ENCODE measurements at regions not wholly inside any gene's neighbourhood (a gene's known extent, or its start where the extent isn't known, plus 50 kb on each side); places are given as distances from the start of the nearest gene placed in this dataset.

GRCh38 chr4:153034681-153035080 lies 98.6 kb downstream of the FHDC1 start:
- DNase-seq, result no peak
- CTCF ChIA-PET, result no interaction called here
- no peaks in the 10 kb centered on the region for H3K36me3 ChIP-seq (ENCODE audit: insufficient read depth, low read length)
- no peak overlapping the region for H3K27ac ChIP-seq (ENCODE audit: low read depth, low read length)
- H3K9me3 Mint-ChIP-seq, result peaks cover 7 to 15% (median 13%) of the 10 kb centered on the region in 5 donors
- H3K4me1 ChIP-seq (ENCODE audit: insufficient read depth, low read length), result no peaks in the 10 kb centered on the region
- H3K4me3 Mint-ChIP-seq, result no peak overlapping the region
- no peak overlapping the region for H3K4me3 ChIP-seq (ENCODE audit: low read length)
- H3K36me3 Mint-ChIP-seq, result peaks cover 0 to 6% (median 0%) of the 10 kb centered on the region in 3 donors
- peaks cover 18 to 27% of the 10 kb centered on the region in 2 donors for H3K27me3 Mint-ChIP-seq
- H3K27ac Mint-ChIP-seq, result no peak overlapping the region
- H3K27me3 ChIP-seq (ENCODE audit: insufficient read depth, low read length, poor library complexity, severe bottlenecking), result peaks cover 4% of the 10 kb centered on the region
- H3K9me3 ChIP-seq (ENCODE audit: low read length), result peaks cover 5% of the 10 kb centered on the region
- no peaks in the 10 kb centered on the region for H3K4me1 Mint-ChIP-seq
- POLR2A ChIA-PET, result no interaction called here

GRCh38 chr4:153036931-153037482 lies 100.9 kb downstream of the FHDC1 start:
- peaks cover 4% of the 10 kb centered on the region for H3K27me3 ChIP-seq (ENCODE audit: insufficient read depth, low read length, poor library complexity, severe bottlenecking)
- H3K4me1 ChIP-seq (ENCODE audit: insufficient read depth, low read length), result no peaks in the 10 kb centered on the region
- peaks cover 0 to 6% (median 2%) of the 10 kb centered on the region in 5 donors for H3K9me3 Mint-ChIP-seq
- H3K36me3 Mint-ChIP-seq, result no peaks in the 10 kb centered on the region
- no peak overlapping the region for H3K27ac Mint-ChIP-seq
- no peaks in the 10 kb centered on the region for H3K4me1 Mint-ChIP-seq
- no peak for DNase-seq
- ChIA-PET POLR2A (no interaction called here), CTCF (no interaction called here)
- no peaks in the 10 kb centered on the region for H3K36me3 ChIP-seq (ENCODE audit: insufficient read depth, low read length)
- H3K4me3 Mint-ChIP-seq, result no peak overlapping the region
- no peaks in the 10 kb centered on the region for H3K9me3 ChIP-seq (ENCODE audit: low read length)
- no peak overlapping the region for H3K27ac ChIP-seq (ENCODE audit: low read depth, low read length)
- H3K4me3 ChIP-seq (ENCODE audit: low read length), result no peak overlapping the region
- H3K27me3 Mint-ChIP-seq, result peaks cover 13 to 31% of the 10 kb centered on the region in 2 donors

DNA sequence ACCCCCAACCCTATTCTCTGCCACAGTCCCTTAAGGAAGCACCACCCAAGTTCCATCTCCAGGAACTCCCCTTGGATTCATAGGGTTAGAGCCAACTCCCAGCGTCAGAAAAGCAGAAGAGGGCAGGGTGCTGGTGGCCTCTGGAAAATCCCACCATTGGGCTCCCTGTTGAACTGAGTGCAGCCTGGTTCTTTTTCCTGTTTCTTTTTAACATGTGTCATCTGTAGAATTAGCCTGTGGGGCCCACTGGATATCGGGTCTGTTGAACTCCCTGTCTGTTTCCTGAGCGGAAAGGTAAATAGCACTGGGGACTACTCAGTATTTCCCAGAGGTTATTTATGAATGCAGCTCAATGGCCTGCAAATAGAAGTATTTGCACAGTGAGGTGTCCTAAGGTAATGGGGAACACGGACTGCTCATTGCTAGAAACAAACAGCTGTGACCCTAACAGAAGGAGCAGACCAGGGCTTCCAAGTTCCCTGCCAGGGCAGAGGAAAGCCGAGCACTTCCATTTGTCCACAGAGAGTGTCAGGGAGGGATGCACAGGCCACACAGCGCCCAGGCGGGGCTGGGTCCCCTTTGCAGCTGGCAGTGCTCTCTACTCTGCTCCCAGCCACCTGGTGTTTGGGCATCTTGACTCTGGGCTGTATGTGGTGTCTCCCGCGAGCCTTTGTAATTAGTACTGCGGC lies 102.6 kb downstream of the FHDC1 start:
- Mint-ChIP-seq H3K36me3 (no peaks in the 10 kb centered on the region), H3K4me3 (no peak overlapping the region), H3K27me3 (peaks cover 13 to 43% of the 10 kb centered on the region in 2 donors), H3K9me3 (peaks cover 0 to 6% (median 0%) of the 10 kb centered on the region in 5 donors), H3K4me1 (no peaks in the 10 kb centered on the region), H3K27ac (no peak overlapping the region)
- Histone ChIP-seq H3K36me3 (ENCODE audit: insufficient read depth, low read length) (no peaks in the 10 kb centered on the region), H3K27me3 (ENCODE audit: insufficient read depth, low read length, poor library complexity, severe bottlenecking) (peaks cover 4% of the 10 kb centered on the region), H3K4me1 (ENCODE audit: insufficient read depth, low read length) (no peaks in the 10 kb centered on the region), H3K4me3 (ENCODE audit: low read length) (no peak overlapping the region), H3K9me3 (ENCODE audit: low read length) (no peaks in the 10 kb centered on the region), H3K27ac (ENCODE audit: low read depth, low read length) (no peak overlapping the region)
- no peak for DNase-seq
- CTCF ChIA-PET, result no interaction called here
- POLR2A ChIA-PET, result no interaction called here

- no peak overlapping the region for H3K27ac ChIP-seq (ENCODE audit: low read depth, low read length)
- Mint-ChIP-seq H3K9me3 (peaks cover 0 to 6% (median 0%) of the 10 kb centered on the region in 5 donors), H3K27ac (no peak overlapping the region), H3K4me3 (no peak overlapping the region), H3K4me1 (no peaks in the 10 kb centered on the region), H3K36me3 (no peaks in the 10 kb centered on the region), H3K27me3 (peaks cover 13 to 48% of the 10 kb centered on the region in 2 donors)
- H3K36me3 ChIP-seq (ENCODE audit: insufficient read depth, low read length), result no peaks in the 10 kb centered on the region
- H3K27me3 ChIP-seq (ENCODE audit: insufficient read depth, low read length, poor library complexity, severe bottlenecking), result peaks cover 4% of the 10 kb centered on the region
- no peak overlapping the region for H3K4me3 ChIP-seq (ENCODE audit: low read length)
- H3K9me3 ChIP-seq (ENCODE audit: low read length), result no peaks in the 10 kb centered on the region
- no peaks in the 10 kb centered on the region for H3K4me1 ChIP-seq (ENCODE audit: insufficient read depth, low read length)
- ChIA-PET POLR2A (no interaction called here), CTCF (no interaction called here)
- no peak for DNase-seq
Observed at GRCh38 chr4:153039542-153040185, 103.5 kb downstream of the FHDC1 start.

DNA sequence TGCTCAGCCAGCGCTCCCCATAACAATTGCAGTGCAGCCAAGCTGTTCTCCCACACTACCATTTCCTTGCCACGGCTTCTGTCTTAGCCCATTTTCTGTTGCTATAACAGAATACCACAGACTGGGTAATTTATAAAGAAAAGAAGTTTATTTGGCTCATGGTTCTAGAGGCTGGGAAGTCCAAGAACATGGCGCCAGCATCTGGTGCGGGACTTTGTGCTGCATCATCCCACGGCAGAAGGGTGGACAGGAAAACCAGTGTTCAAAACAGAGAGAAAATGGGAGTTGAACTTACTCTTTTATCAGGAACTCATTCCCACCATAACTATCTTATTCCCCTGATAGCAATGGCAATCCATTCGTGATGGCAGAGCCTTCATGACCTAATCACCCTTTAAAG lies 104.6 kb downstream of the FHDC1 start:
- Histone ChIP-seq H3K4me1 (ENCODE audit: insufficient read depth, low read length) (no peaks in the 10 kb centered on the region), H3K4me3 (ENCODE audit: low read length) (no peak overlapping the region), H3K27ac (ENCODE audit: low read depth, low read length) (no peak overlapping the region), H3K27me3 (ENCODE audit: insufficient read depth, low read length, poor library complexity, severe bottlenecking) (peaks cover 4% of the 10 kb centered on the region), H3K9me3 (ENCODE audit: low read length) (no peaks in the 10 kb centered on the region), H3K36me3 (ENCODE audit: insufficient read depth, low read length) (no peaks in the 10 kb centered on the region)
- ChIA-PET POLR2A (no interaction called here), CTCF (no interaction called here)
- DNase-seq, result no peak
- peaks cover 14 to 55% of the 10 kb centered on the region in 2 donors for H3K27me3 Mint-ChIP-seq
- no peaks in the 10 kb centered on the region for H3K4me1 Mint-ChIP-seq
- peaks cover 0 to 6% (median 0%) of the 10 kb centered on the region in 5 donors for H3K9me3 Mint-ChIP-seq
- H3K27ac Mint-ChIP-seq, result no peak overlapping the region
- no peak overlapping the region for H3K4me3 Mint-ChIP-seq
- no peaks in the 10 kb centered on the region for H3K36me3 Mint-ChIP-seq

DNA sequence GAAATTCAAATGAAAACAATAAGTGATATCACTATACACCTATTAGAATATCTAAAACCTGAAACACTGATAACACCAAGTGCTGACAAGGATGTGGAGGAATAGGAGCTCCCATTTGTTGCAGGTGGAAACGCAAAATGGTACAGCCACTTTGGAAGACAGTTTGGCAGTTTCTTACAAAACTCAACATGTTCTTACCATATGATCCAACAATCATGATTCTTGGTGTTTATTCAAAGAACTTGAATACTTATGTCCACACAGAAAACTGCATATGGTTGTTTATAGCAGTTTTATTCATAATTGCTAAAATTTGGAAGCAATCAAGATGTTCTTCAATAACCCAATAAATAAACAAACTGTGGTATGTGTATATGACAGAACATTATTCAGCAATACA lies 107.9 kb downstream of the FHDC1 start:
- Mint-ChIP-seq H3K27ac (no peak overlapping the region), H3K4me1 (no peaks in the 10 kb centered on the region), H3K4me3 (no peak overlapping the region), H3K36me3 (no peaks in the 10 kb centered on the region), H3K9me3 (peaks cover 0 to 6% (median 0%) of the 10 kb centered on the region in 5 donors), H3K27me3 (peaks cover 11 to 58% of the 10 kb centered on the region in 2 donors)
- no peaks in the 10 kb centered on the region for H3K4me1 ChIP-seq (ENCODE audit: insufficient read depth, low read length)
- no peaks in the 10 kb centered on the region for H3K27me3 ChIP-seq (ENCODE audit: insufficient read depth, low read length, poor library complexity, severe bottlenecking)
- ChIA-PET POLR2A (no interaction called here), CTCF (no interaction called here)
- no peak for DNase-seq
- H3K36me3 ChIP-seq (ENCODE audit: insufficient read depth, low read length), result no peaks in the 10 kb centered on the region
- no peaks in the 10 kb centered on the region for H3K9me3 ChIP-seq (ENCODE audit: low read length)
- H3K27ac ChIP-seq (ENCODE audit: low read depth, low read length), result no peak overlapping the region
- H3K4me3 ChIP-seq (ENCODE audit: low read length), result no peak overlapping the region

DNA sequence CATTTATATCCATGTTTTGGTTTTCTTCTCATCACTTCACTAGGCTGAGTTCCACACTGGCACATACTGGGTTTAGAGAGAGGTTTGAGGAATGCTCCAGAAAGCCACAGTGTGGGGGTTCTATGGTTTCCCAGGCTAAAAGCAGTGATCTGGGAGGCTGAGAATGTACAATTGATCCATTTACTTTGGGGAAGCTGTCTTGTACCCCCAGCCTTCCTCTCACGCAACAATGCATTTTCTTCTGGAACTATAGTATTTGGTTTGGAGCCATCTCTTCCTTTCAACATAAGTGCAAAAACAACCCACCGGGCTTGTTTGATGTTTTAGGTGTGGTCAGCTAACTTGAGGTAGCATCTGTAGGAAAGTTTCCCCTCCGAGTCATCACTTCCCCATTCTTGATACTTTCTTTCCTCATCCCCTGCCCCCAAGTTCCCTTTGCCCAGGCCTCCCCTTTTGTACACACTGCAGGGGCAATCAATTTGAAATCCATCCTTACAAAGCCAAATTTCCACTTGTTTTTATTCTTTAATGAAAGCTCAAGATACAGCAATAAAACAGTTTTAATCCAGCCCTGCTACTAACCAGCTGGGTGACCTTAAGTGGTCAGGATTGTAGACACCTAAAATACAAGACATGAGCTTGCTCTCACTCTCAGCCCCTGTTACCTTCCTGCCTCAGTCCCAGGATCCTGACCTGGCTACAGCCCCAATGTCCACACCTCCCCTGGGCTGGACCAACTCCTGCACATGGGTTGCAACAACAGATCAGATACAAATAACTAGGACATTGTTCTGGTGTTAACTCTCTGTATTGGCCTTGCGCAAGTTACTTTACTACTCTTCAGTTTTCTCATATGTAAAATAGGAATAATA lies 109.2 kb downstream of the FHDC1 start:
- CTCF ChIA-PET, result interaction anchor here (0.6 kb wide), 1 partner anchor 222 kb away, joined by 3 read pairs; no protein-coding TSS in a partner anchor
- Histone ChIP-seq H3K4me3 (ENCODE audit: low read length) (no peak overlapping the region), H3K9me3 (ENCODE audit: low read length) (no peaks in the 10 kb centered on the region), H3K27ac (ENCODE audit: low read depth, low read length) (no peak overlapping the region), H3K27me3 (ENCODE audit: insufficient read depth, low read length, poor library complexity, severe bottlenecking) (no peaks in the 10 kb centered on the region), H3K4me1 (ENCODE audit: insufficient read depth, low read length) (no peaks in the 10 kb centered on the region), H3K36me3 (ENCODE audit: insufficient read depth, low read length) (no peaks in the 10 kb centered on the region)
- peaks cover 0 to 4% (median 0%) of the 10 kb centered on the region in 5 donors for H3K9me3 Mint-ChIP-seq
- no peaks in the 10 kb centered on the region for H3K4me1 Mint-ChIP-seq
- H3K36me3 Mint-ChIP-seq, result no peaks in the 10 kb centered on the region
- H3K27ac Mint-ChIP-seq, result no peak overlapping the region
- peaks cover 8 to 58% of the 10 kb centered on the region in 2 donors for H3K27me3 Mint-ChIP-seq
- no peak overlapping the region for H3K4me3 Mint-ChIP-seq
- POLR2A ChIA-PET, result no interaction called here
- no peak for DNase-seq

GRCh38 chr4:153058671-153059060 lies 122.5 kb downstream of the FHDC1 start:
- H3K9me3 Mint-ChIP-seq, result no peaks in the 10 kb centered on the region
- H3K27me3 Mint-ChIP-seq, result peaks cover 28 to 42% of the 10 kb centered on the region in 2 donors
- no peak overlapping the region for H3K27ac ChIP-seq (ENCODE audit: low read depth, low read length)
- no peak overlapping the region for H3K27ac Mint-ChIP-seq
- no peaks in the 10 kb centered on the region for H3K9me3 ChIP-seq (ENCODE audit: low read length)
- H3K4me1 ChIP-seq (ENCODE audit: insufficient read depth, low read length), result no peaks in the 10 kb centered on the region
- H3K4me3 ChIP-seq (ENCODE audit: low read length), result no peak overlapping the region
- ChIA-PET POLR2A (no interaction called here), CTCF (no interaction called here)
- no peak overlapping the region for H3K4me3 Mint-ChIP-seq
- no peaks in the 10 kb centered on the region for H3K36me3 ChIP-seq (ENCODE audit: insufficient read depth, low read length)
- no peak for DNase-seq
- no peaks in the 10 kb centered on the region for H3K4me1 Mint-ChIP-seq
- peaks cover 0 to 3% (median 0%) of the 10 kb centered on the region in 3 donors for H3K36me3 Mint-ChIP-seq
- H3K27me3 ChIP-seq (ENCODE audit: insufficient read depth, low read length, poor library complexity, severe bottlenecking), result peaks cover 12% of the 10 kb centered on the region

Data from CD8-positive, alpha-beta memory T cell (primary cell).